B cell (primary cell): ENCODE measurements at regions not wholly inside any gene's neighbourhood (a gene's known extent, or its start where the extent isn't known, plus 50 kb on each side); places are given as distances from the start of the nearest gene placed in this dataset.

ENCODE experiments used
- ATAC-seq: fragments of 200-7000 bp; cut with Tn5 transposase; one replicate; pipeline ENCODE4 v1.10.0; 2021; ENCODE audit warnings: low read depth, mild to moderate bottlenecking, moderate number of reproducible peaks, moderate library complexity
- CTCF ChIA-PET: fragments of 350-600 bp; sonication (Branson Sonifier 250); formaldehyde crosslinking; loops from one replicate; lab custom pipeline; 2021; ENCODE audit warnings: antibody characterized with exemption, inconsistent platforms; lab: Charles Lee
- POLR2A ChIA-PET: fragments of 350-600 bp; sonication (Branson Sonifier 250); formaldehyde crosslinking; loops from one replicate; lab custom pipeline; 2021; ENCODE audit warnings: antibody characterized with exemption; lab: Charles Lee
- DNase-seq: peaks from one replicate; pipeline ENCODE4 v3.0.0; 2013
- H2AFZ ChIP-seq: 2 replicates; pipeline ENCODE4 v1.6.1; 2012; ENCODE audit warnings: mild to moderate bottlenecking, low read depth, low read length; ENCODE audit not compliant: insufficient read depth, poor library complexity, severe bottlenecking
- H3K27ac ChIP-seq, 2 donors: 1 replicate in 1 of 2; 2 replicates in 1 of 2; pipeline ENCODE4 v1.5.1; 2012 to 2013; ENCODE audit warnings: low read length in 2 of 2, mild to moderate bottlenecking in 2 of 2, moderate library complexity in 1 of 2
- H3K27me3 ChIP-seq, 4 experiments: fragments of 200-600 bp in 1 of 4; sonication (generic) in 1 of 4; replicated peaks in 1 of 4; 1 replicate in 2 of 4; 2 replicates in 2 of 4; pipeline versions ENCODE4 v1.6.1 to v1.7.0; 2013 to 2016; ENCODE audit warnings: low read length in 3 of 4, mild to moderate bottlenecking in 2 of 4, mixed read lengths in 1 of 4, moderate library complexity in 1 of 4; ENCODE audit not compliant: insufficient read depth in 4 of 4, control insufficient read depth in 3 of 4; ENCODE audit errors: control extremely low read depth in 1 of 4
- H3K36me3 ChIP-seq, 2 experiments: replicated peaks in 1 of 2; 1 replicate in 1 of 2; 2 replicates in 1 of 2; pipeline versions ENCODE4 v1.6.1 to v1.7.1; 2013; ENCODE audit warnings: low read length in 1 of 2; ENCODE audit not compliant: insufficient read depth in 2 of 2, control insufficient read depth in 1 of 2; ENCODE audit errors: control extremely low read depth in 1 of 2, extremely low read depth in 1 of 2
- H3K4me1 ChIP-seq, 2 donors: fragments of 200-600 bp in 1 of 2; sonication (generic) in 1 of 2; 1 replicate in 1 of 2; 2 replicates in 1 of 2; pipeline versions ENCODE4 v1.5.1 to v1.6.1; 2013 to 2017; ENCODE audit warnings: low read length in 2 of 2; ENCODE audit not compliant: control insufficient read depth in 2 of 2, insufficient read depth in 2 of 2
- H3K4me2 ChIP-seq: replicated peaks from 2 replicates; pipeline ENCODE3; 2012; ENCODE audit warnings: mild to moderate bottlenecking, low read depth, low read length; ENCODE audit not compliant: poor library complexity, severe bottlenecking
- H3K4me3 ChIP-seq, 5 experiments: fragments of 200-600 bp in 1 of 5; sonication (generic) in 1 of 5; 1 replicate in 3 of 5; 2 replicates in 2 of 5; pipeline versions ENCODE4 v1.5.1 to v1.7.0; 2011 to 2016; ENCODE audit warnings: low read length in 4 of 5, mild to moderate bottlenecking in 4 of 5, low read depth in 2 of 5, control low read depth in 1 of 5, moderate library complexity in 1 of 5; ENCODE audit not compliant: insufficient read depth in 1 of 5; ENCODE audit errors: control extremely low read depth in 1 of 5, extremely low read depth in 1 of 5
- H3K79me2 ChIP-seq: fragments of 200-600 bp; sonication (generic); one replicate; pipeline ENCODE4 v1.6.0; 2016; ENCODE audit warnings: low read length; ENCODE audit not compliant: control insufficient read depth, insufficient read depth
- H3K9ac ChIP-seq: fragments of 200-600 bp; sonication (generic); 2 replicates; pipeline ENCODE4 v1.6.1; 2017; ENCODE audit warnings: mild to moderate bottlenecking, low read length, moderate library complexity
- H3K9me3 ChIP-seq, 3 donors: one replicate each; pipeline versions ENCODE4 v1.6.1 to v1.7.1; 2013; ENCODE audit warnings: low read length in 2 of 3; ENCODE audit not compliant: control insufficient read depth in 2 of 3, insufficient read depth in 1 of 3; ENCODE audit errors: control extremely low read depth in 1 of 3
- H4K20me1 ChIP-seq: 2 replicates; pipeline ENCODE4 v1.6.0; 2012; ENCODE audit warnings: mild to moderate bottlenecking, low read length; ENCODE audit not compliant: insufficient read depth, control insufficient read depth, poor library complexity, severe bottlenecking
- H3K27ac Mint-ChIP-seq: one replicate; pipeline ENCODE4 v1.8.0; 2021; ENCODE audit warnings: mixed read lengths
- H3K27me3 Mint-ChIP-seq: one replicate; pipeline ENCODE4 v1.8.0; 2021; ENCODE audit warnings: mixed read lengths
- H3K4me1 Mint-ChIP-seq: one replicate; pipeline ENCODE4 v1.8.0; 2021; ENCODE audit warnings: mixed read lengths
- H3K4me3 Mint-ChIP-seq: one replicate; pipeline ENCODE4 v1.8.0; 2021; ENCODE audit warnings: mixed read lengths
- H3K9me3 Mint-ChIP-seq: one replicate; pipeline ENCODE4 v1.8.0; 2022; ENCODE audit warnings: mixed read lengths; ENCODE audit not compliant: insufficient read depth
- EZH2 ChIP-seq: IDR thresholded peaks from 2 replicates; pipeline ENCODE4 v1.6.1; 2012; ENCODE audit warnings: borderline replicate concordance, low read depth, mild to moderate bottlenecking, moderate library complexity, low read length; ENCODE audit not compliant: insufficient read depth, poor library complexity, severe bottlenecking
- WGBS: methylation state at CpG from one replicate; pipeline ENCODE4 v1.1.5; 2013; ENCODE audit warnings: missing lambda C conversion rate; ENCODE audit not compliant: insufficient coverage; 5-methylcytosine and 5-hydroxymethylcytosine counted together
- intact Hi-C: fragments of 100-400 bp; cut with micrococcal nuclease; formaldehyde crosslinking; loops from one replicate; pipeline ENCODE4 v1.10.0; 2022
- TF ChIP-seq, protein P1 (sequence below): fragments of 200-600 bp; IDR thresholded peaks from one replicate; pipeline ENCODE4 v1.8.0; 2022; ENCODE audit warnings: antibody characterized with exemption, mild to moderate bottlenecking

- Histone ChIP-seq H3K27me3 (no peaks in the 10 kb centered on the region), H3K27ac (no peak overlapping the region), H3K9me3 (no peaks in the 10 kb centered on the region), H3K9ac (no peak overlapping the region), H3K4me3 (no peak overlapping the region), H3K4me2 (no peak overlapping the region), H3K4me1 (no peaks in the 10 kb centered on the region), H4K20me1 (no peaks in the 10 kb centered on the region), H3K36me3 (no peaks in the 10 kb centered on the region), H2AFZ (no peak overlapping the region), H3K79me2 (no peaks in the 10 kb centered on the region)
- no peak for TF ChIP-seq EZH2
- TF ChIP-seq, protein P1, sequence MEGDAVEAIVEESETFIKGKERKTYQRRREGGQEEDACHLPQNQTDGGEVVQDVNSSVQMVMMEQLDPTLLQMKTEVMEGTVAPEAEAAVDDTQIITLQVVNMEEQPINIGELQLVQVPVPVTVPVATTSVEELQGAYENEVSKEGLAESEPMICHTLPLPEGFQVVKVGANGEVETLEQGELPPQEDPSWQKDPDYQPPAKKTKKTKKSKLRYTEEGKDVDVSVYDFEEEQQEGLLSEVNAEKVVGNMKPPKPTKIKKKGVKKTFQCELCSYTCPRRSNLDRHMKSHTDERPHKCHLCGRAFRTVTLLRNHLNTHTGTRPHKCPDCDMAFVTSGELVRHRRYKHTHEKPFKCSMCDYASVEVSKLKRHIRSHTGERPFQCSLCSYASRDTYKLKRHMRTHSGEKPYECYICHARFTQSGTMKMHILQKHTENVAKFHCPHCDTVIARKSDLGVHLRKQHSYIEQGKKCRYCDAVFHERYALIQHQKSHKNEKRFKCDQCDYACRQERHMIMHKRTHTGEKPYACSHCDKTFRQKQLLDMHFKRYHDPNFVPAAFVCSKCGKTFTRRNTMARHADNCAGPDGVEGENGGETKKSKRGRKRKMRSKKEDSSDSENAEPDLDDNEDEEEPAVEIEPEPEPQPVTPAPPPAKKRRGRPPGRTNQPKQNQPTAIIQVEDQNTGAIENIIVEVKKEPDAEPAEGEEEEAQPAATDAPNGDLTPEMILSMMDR: no peak
- ATAC-seq (no peak), DNase-seq (no peak)
- intact Hi-C loops: no loop called here
- Mint-ChIP-seq H3K27me3 (peaks cover 5% of the 10 kb centered on the region), H3K9me3 (no peaks in the 10 kb centered on the region), H3K27ac (no peak overlapping the region), H3K4me3 (no peak overlapping the region), H3K4me1 (no peaks in the 10 kb centered on the region)
- POLR2A ChIA-PET: no interaction called here
- CTCF ChIA-PET: no interaction called here
- WGBS: 80% methylated on average over 1 of the region's 4 CpGs
Measured at GRCh38 chr14:25103271-25103670, 53.3 kb upstream of the STXBP6 start.

GRCh38 chr14:25102788-25103187 lies 52.8 kb upstream of the STXBP6 start:
- ChIA-PET CTCF (interaction anchor here (0.7 kb wide), 1 partner anchor 11 kb away, joined by 3 read pairs; no protein-coding TSS in a partner anchor), POLR2A (no interaction called here)
- H3K79me2 ChIP-seq: no peaks in the 10 kb centered on the region
- no peak overlapping the region for H3K9ac ChIP-seq
- intact Hi-C loops: no loop called here
- no CpG with 5 or more reads among the region's 1 CpG for WGBS
- no peak overlapping the region for H3K27ac ChIP-seq
- no peak overlapping the region for H2AFZ ChIP-seq
- no peaks in the 10 kb centered on the region for H3K4me1 ChIP-seq
- no peak overlapping the region for H3K27ac Mint-ChIP-seq
- H3K27me3 ChIP-seq: no peaks in the 10 kb centered on the region
- no peaks in the 10 kb centered on the region for H3K9me3 Mint-ChIP-seq
- DNase-seq: no peak
- no peaks in the 10 kb centered on the region for H3K36me3 ChIP-seq
- H3K27me3 Mint-ChIP-seq: peaks cover 5% of the 10 kb centered on the region
- H3K4me3 ChIP-seq: no peak overlapping the region
- no peak for TF ChIP-seq EZH2
- TF ChIP-seq, protein P1: no peak
- H3K4me1 Mint-ChIP-seq: no peaks in the 10 kb centered on the region
- no peaks in the 10 kb centered on the region for H3K9me3 ChIP-seq
- no peaks in the 10 kb centered on the region for H4K20me1 ChIP-seq
- no peak for ATAC-seq
- H3K4me3 Mint-ChIP-seq: no peak overlapping the region
- no peak overlapping the region for H3K4me2 ChIP-seq
